ENCODE measurements at regions not wholly inside any gene's neighbourhood (a gene's known extent, or its start where the extent isn't known, plus 50 kb on each side); places are given as distances from the start of the nearest gene placed in this dataset.

DNA sequence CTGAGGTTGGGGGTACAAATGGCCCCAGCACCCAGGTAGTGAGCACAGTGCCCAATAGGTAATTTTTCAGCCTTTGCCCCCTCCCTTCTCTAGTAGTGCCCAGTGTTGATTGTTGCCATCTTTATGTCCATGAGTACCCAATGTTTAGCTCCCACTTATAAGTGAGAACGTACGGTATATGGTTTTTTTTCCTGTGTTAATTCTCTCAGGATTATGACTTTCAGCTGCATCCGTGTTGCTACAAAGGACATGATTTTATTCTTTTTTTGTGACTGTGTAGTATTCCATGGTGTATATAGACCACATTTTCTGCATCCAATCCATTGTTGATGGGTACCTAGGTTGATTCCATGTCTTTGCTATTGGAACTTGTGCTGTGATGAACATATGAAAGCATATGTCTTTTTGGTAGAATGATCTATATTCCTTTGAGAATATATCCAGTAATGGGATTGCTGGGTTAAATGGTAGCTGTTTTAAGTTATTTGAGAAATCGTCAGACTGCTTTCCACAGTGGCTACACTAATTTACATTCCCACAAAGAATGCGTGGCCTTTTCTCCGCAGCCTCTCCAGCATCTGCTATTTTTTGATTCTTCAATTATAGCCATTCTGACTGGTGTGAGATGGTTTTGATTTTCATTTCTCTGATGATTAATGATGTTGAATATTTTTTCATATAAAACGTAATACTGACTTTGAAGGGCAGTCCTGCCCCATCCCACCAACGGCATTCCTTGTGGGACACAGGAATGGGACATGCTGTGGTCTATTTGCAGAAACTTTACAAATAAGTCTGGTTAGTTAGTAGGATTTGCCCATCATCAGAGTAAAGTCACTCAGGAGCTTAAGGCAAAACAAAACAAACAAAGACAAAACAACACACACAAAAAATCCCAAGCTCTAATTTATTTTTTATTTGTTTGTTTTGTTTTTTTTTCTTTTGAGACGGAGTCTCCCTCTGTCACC is 135.0 kb downstream of the MYCN start:
- Mint-ChIP-seq H3K4me1 (peaks cover 30% of the 10 kb centered on the region), H3K27ac (no peak overlapping the region), H3K27me3 (ENCODE audit: low read depth, poor library complexity) (peaks cover under 1% of the 10 kb centered on the region), H3K4me3 (no peak overlapping the region), H3K9me3 (peaks cover 3% of the 10 kb centered on the region), H3K36me3 (ENCODE audit: low read depth) (no peaks in the 10 kb centered on the region)
- DNase-seq = no peak
- TF ChIP-seq, protein P1, sequence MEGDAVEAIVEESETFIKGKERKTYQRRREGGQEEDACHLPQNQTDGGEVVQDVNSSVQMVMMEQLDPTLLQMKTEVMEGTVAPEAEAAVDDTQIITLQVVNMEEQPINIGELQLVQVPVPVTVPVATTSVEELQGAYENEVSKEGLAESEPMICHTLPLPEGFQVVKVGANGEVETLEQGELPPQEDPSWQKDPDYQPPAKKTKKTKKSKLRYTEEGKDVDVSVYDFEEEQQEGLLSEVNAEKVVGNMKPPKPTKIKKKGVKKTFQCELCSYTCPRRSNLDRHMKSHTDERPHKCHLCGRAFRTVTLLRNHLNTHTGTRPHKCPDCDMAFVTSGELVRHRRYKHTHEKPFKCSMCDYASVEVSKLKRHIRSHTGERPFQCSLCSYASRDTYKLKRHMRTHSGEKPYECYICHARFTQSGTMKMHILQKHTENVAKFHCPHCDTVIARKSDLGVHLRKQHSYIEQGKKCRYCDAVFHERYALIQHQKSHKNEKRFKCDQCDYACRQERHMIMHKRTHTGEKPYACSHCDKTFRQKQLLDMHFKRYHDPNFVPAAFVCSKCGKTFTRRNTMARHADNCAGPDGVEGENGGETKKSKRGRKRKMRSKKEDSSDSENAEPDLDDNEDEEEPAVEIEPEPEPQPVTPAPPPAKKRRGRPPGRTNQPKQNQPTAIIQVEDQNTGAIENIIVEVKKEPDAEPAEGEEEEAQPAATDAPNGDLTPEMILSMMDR (IDR thresholded peaks at IDR 0.05) = no peak

DNA sequence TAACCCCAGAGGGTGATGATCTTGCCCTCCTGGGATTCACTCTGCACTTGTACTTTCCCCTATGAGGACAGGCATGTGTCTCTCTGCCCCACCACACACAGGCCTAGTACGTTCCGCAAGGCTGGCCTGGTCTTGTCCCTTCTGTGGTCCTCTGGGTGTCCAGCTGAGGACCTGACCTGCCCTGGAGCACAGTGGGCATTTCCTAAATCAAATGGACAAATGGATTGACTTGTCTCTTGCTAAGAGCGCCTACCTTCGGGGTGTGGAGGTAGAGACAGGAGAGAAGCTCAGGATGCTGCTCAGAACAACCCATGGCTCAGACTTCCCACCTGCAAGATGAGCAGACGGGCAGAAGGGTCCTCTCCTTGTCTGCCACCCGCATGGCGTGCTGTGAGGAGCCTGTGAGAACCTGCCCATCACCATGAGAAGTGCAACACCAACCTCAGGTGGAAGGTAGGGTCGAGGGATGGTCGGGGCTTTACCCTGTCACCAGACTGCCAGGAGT is 133.6 kb downstream of the MYCN start:
- Mint-ChIP-seq H3K4me1 (peaks cover 44% of the 10 kb centered on the region), H3K9me3 (peaks cover 3% of the 10 kb centered on the region), H3K27ac (no peak overlapping the region), H3K4me3 (no peak overlapping the region), H3K27me3 (ENCODE audit: low read depth, poor library complexity) (no peaks in the 10 kb centered on the region), H3K36me3 (ENCODE audit: low read depth) (no peaks in the 10 kb centered on the region)
- TF ChIP-seq, protein P1 (IDR thresholded peaks at IDR 0.05) = no peak
- DNase-seq = no peak

DNA sequence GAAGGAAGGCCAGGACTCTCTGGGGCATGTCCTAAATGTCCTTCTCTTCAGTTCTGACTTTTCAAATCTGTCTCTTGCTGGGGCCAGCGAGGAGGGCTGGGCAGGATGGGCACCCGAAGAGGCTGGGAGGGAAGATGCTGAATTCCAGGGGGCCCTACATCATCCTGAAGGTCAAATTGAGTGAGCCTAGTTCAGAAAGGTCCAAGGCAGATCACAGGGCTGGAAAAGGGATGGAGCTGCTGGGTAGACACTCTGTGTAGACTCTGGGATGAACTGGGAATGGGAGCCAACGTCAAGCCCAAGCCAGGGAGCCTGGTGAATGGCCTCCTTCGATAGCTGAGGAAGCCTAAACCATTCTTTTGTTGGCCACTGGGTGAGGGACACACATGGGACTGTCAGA is 133.1 kb downstream of the MYCN start:
- Mint-ChIP-seq H3K36me3 (ENCODE audit: low read depth) (no peaks in the 10 kb centered on the region), H3K4me3 (no peak overlapping the region)

DNA sequence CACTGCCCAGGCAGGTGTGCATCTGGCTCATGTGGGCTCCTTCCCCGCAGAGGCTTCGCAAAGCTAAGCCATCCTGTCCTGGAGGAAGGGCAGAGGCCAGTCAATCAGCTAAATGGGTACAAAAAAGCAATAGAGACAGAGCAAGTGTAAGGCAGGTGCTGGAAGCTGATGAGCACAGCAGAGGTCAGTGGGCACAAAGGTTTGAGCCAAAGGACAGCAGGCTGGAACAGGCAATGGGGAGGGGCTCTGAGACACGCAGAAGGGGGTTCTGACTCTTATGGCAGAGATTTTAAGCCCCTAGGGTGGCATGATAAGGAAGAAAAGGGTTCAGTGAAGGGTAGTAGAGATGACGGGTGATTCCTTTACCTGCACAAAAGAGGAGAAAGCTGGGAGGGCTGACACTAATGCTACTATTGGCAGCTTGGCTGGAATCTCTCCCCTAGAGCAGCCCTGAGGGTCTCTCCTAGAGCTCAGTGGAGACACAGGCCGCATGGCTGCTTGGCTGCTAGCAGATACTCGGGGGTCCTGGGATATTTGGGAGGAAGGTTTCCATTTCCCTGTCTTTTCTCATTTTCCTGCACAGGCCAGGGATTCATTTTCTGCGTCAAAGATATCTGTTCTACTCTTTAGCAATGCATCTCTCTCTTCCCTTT is 132.4 kb downstream of the MYCN start:
- peaks cover 3% of the 10 kb centered on the region for H3K9me3 Mint-ChIP-seq
- H3K4me3 Mint-ChIP-seq = no peak overlapping the region
- peaks cover 51% of the 10 kb centered on the region for H3K4me1 Mint-ChIP-seq
- H3K27me3 Mint-ChIP-seq (ENCODE audit: low read depth, poor library complexity) = no peaks in the 10 kb centered on the region
- DNase-seq = no peak
- peak overlapping the region; percentile 22 for H3K27ac Mint-ChIP-seq
- H3K36me3 Mint-ChIP-seq (ENCODE audit: low read depth) = no peaks in the 10 kb centered on the region
- TF ChIP-seq, protein P1 (IDR thresholded peaks at IDR 0.05) = no peak

More for the DNA sequence above, 133.1 kb downstream of the MYCN start:
- Mint-ChIP-seq H3K9me3 (peaks cover 3% of the 10 kb centered on the region), H3K27ac (no peak overlapping the region), H3K27me3 (ENCODE audit: low read depth, poor library complexity) (no peaks in the 10 kb centered on the region), H3K4me1 (peaks cover 48% of the 10 kb centered on the region)
- TF ChIP-seq, protein P1 (IDR thresholded peaks at IDR 0.05) = no peak
- DNase-seq = no peak

DNA sequence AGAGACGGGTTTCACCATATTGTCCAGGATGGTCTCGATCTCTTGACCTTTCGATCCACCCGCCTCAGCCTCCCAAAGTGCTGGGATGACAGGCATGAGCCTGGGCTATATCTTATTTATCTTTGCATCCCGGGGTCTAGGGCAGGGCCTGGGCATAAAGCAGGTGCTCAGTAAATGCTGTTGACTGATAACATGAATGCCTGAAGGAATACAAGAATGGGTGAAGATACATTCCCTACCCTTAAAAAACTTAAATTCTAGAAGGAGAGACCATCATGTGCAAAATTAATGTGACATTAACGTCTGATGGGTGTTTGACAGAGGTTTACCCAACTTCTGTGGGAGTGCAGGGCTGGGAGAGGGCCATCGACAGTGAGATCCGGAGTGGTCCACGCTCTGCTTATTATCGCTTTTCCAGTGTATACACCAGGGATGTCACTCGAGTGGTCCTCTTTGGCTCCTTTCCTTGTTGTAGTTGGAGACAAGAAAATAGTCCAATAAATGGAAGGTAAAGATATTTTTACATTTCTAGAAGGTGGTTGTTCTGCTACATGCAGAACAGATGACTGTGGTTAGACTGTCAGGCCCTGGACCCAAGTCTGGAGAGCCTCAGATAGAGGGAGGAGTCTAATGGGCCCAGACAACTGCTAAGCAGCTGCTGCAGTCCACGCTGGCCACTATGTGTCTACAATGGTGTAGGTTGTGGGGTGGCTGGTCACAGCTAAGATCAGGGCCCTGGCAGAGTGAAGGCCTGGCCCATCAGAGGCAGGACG is 131.7 kb downstream of the MYCN start:
- DNase-seq = no peak
- H3K4me1 Mint-ChIP-seq = peaks cover 44% of the 10 kb centered on the region
- H3K27ac Mint-ChIP-seq = no peak overlapping the region
- TF ChIP-seq, protein P1 (IDR thresholded peaks at IDR 0.05) = no peak
- H3K9me3 Mint-ChIP-seq = peaks cover 3% of the 10 kb centered on the region
- H3K27me3 Mint-ChIP-seq (ENCODE audit: low read depth, poor library complexity) = no peaks in the 10 kb centered on the region
- no peaks in the 10 kb centered on the region for H3K36me3 Mint-ChIP-seq (ENCODE audit: low read depth)
- H3K4me3 Mint-ChIP-seq = no peak overlapping the region

Measured in nephron progenitor cell (in vitro differentiated cells).